IMR-90 (cell line): ENCODE measurements at regions not wholly inside any gene's neighbourhood (a gene's known extent, or its start where the extent isn't known, plus 50 kb on each side); places are given as distances from the start of the nearest gene placed in this dataset.

Experiments used
- ATAC-seq: fragments of 200-7000 bp; cut with Tn5 transposase; 2 replicates; pipeline ENCODE4 v1.9.1; 2020; ENCODE audit warnings: low read depth, mild to moderate bottlenecking, moderate library complexity
- BruUV-seq: library from RNA; stranded (reverse); fragments of 400-500 nt; replicated peaks from 2 replicates; lab custom pipeline; 2021; lab: Mats Ljungman, UMichigan
- CTCF ChIA-PET: fragments of 300-600 bp; formaldehyde crosslinking; extraction: SDS; loops from one replicate; lab custom pipeline; 2021; ENCODE audit warnings: antibody characterized with exemption; lab: Yijun Ruan, JAX
- POLR2A ChIA-PET: fragments of 300-600 bp; sonication (Branson Sonifier 250); formaldehyde crosslinking; loops from one replicate; lab custom pipeline; 2022; ENCODE audit warnings: antibody characterized with exemption; ENCODE audit not compliant: unreplicated experiment; lab: Charles Lee
- DNase-seq: peaks from one replicate; pipeline ENCODE4 v3.0.0; 2013
- H2AFZ ChIP-seq: replicated peaks from 2 replicates; pipeline ENCODE3; 2013; ENCODE audit warnings: low read length, mild to moderate bottlenecking; ENCODE audit not compliant: poor library complexity
- H2AK5ac ChIP-seq: 2 replicates; pipeline ENCODE4 v1.6.1; 2013; ENCODE audit warnings: low read depth, low read length, inconsistent platforms
- H2AK9ac ChIP-seq: replicated peaks from 2 replicates; pipeline ENCODE3; 2013; ENCODE audit warnings: mild to moderate bottlenecking, low read depth, low read length, moderate library complexity; ENCODE audit not compliant: poor library complexity
- H2BK120ac ChIP-seq: 2 replicates; pipeline ENCODE4 v1.6.1; 2013; ENCODE audit warnings: low read depth, low read length, inconsistent platforms
- H2BK15ac ChIP-seq: 3 replicates; pipeline ENCODE4 v1.6.1; 2013; ENCODE audit warnings: low read depth, low read length, inconsistent platforms
- H2BK20ac ChIP-seq: 2 replicates; pipeline ENCODE4 v1.6.1; 2013; ENCODE audit warnings: low read depth, mild to moderate bottlenecking, inconsistent platforms, low read length, moderate library complexity
- H2BK5ac ChIP-seq: 2 replicates; pipeline ENCODE4 v1.6.1; 2013; ENCODE audit warnings: mild to moderate bottlenecking, low read depth, low read length, inconsistent platforms; ENCODE audit not compliant: poor library complexity, severe bottlenecking
- H3K14ac ChIP-seq: replicated peaks from 2 replicates; pipeline ENCODE4 v1.6.1; 2013; ENCODE audit warnings: low read depth, low read length, inconsistent platforms
- H3K18ac ChIP-seq: 2 replicates; pipeline ENCODE4 v1.6.1; 2013; ENCODE audit warnings: low read depth, low read length, control low read depth
- H3K23ac ChIP-seq: 2 replicates; pipeline ENCODE4 v1.6.1; 2013; ENCODE audit warnings: low read depth, low read length, inconsistent platforms
- H3K27ac ChIP-seq: 2 replicates; pipeline ENCODE4 v1.5.1; 2013; ENCODE audit warnings: mild to moderate bottlenecking, control low read depth, low read length; ENCODE audit not compliant: insufficient read depth
- H3K27me3 ChIP-seq: 2 replicates; pipeline ENCODE4 v1.6.1; 2013; ENCODE audit warnings: low read length; ENCODE audit not compliant: control insufficient read depth, insufficient read depth
- H3K36me3 ChIP-seq: 2 replicates; pipeline ENCODE4 v1.6.1; 2013; ENCODE audit warnings: low read length, mixed read lengths; ENCODE audit not compliant: control insufficient read depth, insufficient read depth
- H3K4ac ChIP-seq: 2 replicates; pipeline ENCODE4 v1.6.1; 2013; ENCODE audit warnings: low read depth, low read length, inconsistent platforms
- H3K4me1 ChIP-seq: 2 replicates; pipeline ENCODE4 v1.6.1; 2013; ENCODE audit warnings: low read length, mixed read lengths; ENCODE audit not compliant: control insufficient read depth, insufficient read depth
- H3K4me2 ChIP-seq: 2 replicates; pipeline ENCODE4 v1.6.1; 2013; ENCODE audit warnings: low read depth, mild to moderate bottlenecking, control low read depth, low read length, moderate library complexity
- H3K4me3 ChIP-seq: 2 replicates; pipeline ENCODE4 v1.5.1; 2013; ENCODE audit warnings: low read depth, mild to moderate bottlenecking, control low read depth, low read length, moderate library complexity; ENCODE audit not compliant: insufficient read depth
- H3K56ac ChIP-seq: 2 replicates; pipeline ENCODE4 v1.6.1; 2013; ENCODE audit warnings: low read length, inconsistent platforms; ENCODE audit not compliant: insufficient read depth; ENCODE audit errors: extremely low read depth
- H3K79me1 ChIP-seq, 2 experiments: 2 replicates each; pipeline ENCODE4 v1.6.1; 2013; ENCODE audit warnings: low read length in 2 of 2, inconsistent platforms in 1 of 2, low read depth in 1 of 2
- H3K9ac ChIP-seq: 2 replicates; pipeline ENCODE4 v1.6.1; 2013; ENCODE audit warnings: low read depth, low read length, control low read depth
- H3K9me1 ChIP-seq: 2 replicates; pipeline ENCODE4 v1.6.1; 2013; ENCODE audit warnings: low read length, inconsistent platforms; ENCODE audit not compliant: insufficient read depth
- H3K9me3 ChIP-seq: 2 replicates; pipeline ENCODE4 v1.6.1; 2013; ENCODE audit warnings: low read length; ENCODE audit not compliant: control insufficient read depth, insufficient read depth
- H4K20me1 ChIP-seq: 2 replicates; pipeline ENCODE4 v1.6.1; 2013; ENCODE audit warnings: low read length, inconsistent platforms; ENCODE audit not compliant: insufficient read depth
- H4K5ac ChIP-seq: 2 replicates; pipeline ENCODE4 v1.6.1; 2013; ENCODE audit warnings: mild to moderate bottlenecking, low read depth, low read length, control low read depth
- H4K8ac ChIP-seq, 2 experiments: 2 replicates each; pipeline ENCODE4 v1.6.1; 2013; ENCODE audit warnings: low read depth in 2 of 2, low read length in 2 of 2, control low read depth in 1 of 2, inconsistent platforms in 1 of 2
- H4K91ac ChIP-seq: 2 replicates; pipeline ENCODE4 v1.6.1; 2013; ENCODE audit warnings: low read depth, low read length, inconsistent platforms; ENCODE audit not compliant: insufficient read depth
- BHLHE40 ChIP-seq: fragments of 150-350 bp; IDR thresholded peaks from 2 replicates; pipeline ENCODE4 v1.6.1; 2016; ENCODE audit warnings: mild to moderate bottlenecking, low read depth, low read length
- WGBS, 2 experiments: methylation state at CpG; one replicate each; pipeline versions ENCODE4 v1.1.5 to v1.1.7; 2013; ENCODE audit warnings: missing lambda C conversion rate in 2 of 2; ENCODE audit not compliant: insufficient read length in 1 of 2; ENCODE audit errors: extremely low coverage in 2 of 2; 5-methylcytosine and 5-hydroxymethylcytosine counted together
- dilution Hi-C: fragments of 300-500 bp; cut with HindIII; formaldehyde crosslinking; loops from one replicate; pipeline ENCODE4 v1.14.3; 2018; ENCODE audit warnings: low sequenced_read_pairs; ENCODE audit not compliant: unreplicated experiment
- in situ Hi-C: fragments of 300-500 bp; cut with MboI; formaldehyde crosslinking; loops from 3 replicates; pipeline ENCODE4 v1.14.3; 2019; ENCODE audit warnings: low sequenced_read_pairs, inconsistent platforms, mixed read lengths
- intact Hi-C: fragments of 100-400 bp; cut with micrococcal nuclease; formaldehyde crosslinking; loops from 2 replicates; pipeline ENCODE4 v1.10.0; 2022

DNA sequence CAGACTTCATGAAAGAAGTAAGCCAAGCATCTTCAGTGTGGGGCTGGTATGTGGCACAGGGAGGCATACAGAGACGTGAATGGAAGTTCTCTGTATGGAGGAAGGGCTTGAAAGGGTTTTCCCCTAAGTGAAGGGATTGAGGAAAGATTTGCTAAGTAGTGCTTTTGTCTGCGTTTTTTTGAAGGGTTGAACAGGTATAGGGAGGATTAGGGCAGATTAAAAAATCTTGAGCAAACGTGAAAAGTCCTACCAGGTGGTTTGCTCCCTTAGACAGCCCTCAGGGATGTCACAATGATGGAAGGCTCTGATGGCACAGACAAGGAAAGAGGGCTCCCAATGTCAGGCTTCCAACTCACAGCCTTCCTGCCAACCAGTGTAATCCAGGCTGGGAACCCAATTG, 181.7 kb upstream of the TAB2 start:
- ATAC-seq (no peak), DNase-seq (no peak)
- Histone ChIP-seq H3K4ac (no peak overlapping the region), H3K36me3 (no peaks in the 10 kb centered on the region), H4K20me1 (no peaks in the 10 kb centered on the region), H3K4me2 (no peak overlapping the region), H3K23ac (no peak overlapping the region), H2AK9ac (no peak overlapping the region), H3K14ac (no peak overlapping the region), H4K8ac (no peak overlapping the region), H3K79me1 (no peaks in the 10 kb centered on the region), H3K27ac (no peak overlapping the region), H2AFZ (no peak overlapping the region), H2AK5ac (no peak overlapping the region), H3K18ac (no peak overlapping the region), H3K27me3 (peaks cover 7% of the 10 kb centered on the region), H3K9ac (no peak overlapping the region), H2BK5ac (no peak overlapping the region), H3K4me1 (peaks cover 3% of the 10 kb centered on the region), H3K56ac (no peak overlapping the region), H2BK15ac (no peak overlapping the region), H4K91ac (no peak overlapping the region), H4K5ac (no peak overlapping the region), H3K9me1 (no peaks in the 10 kb centered on the region), H2BK120ac (no peak overlapping the region), H3K9me3 (no peaks in the 10 kb centered on the region), H3K4me3 (no peak overlapping the region), H2BK20ac (no peak overlapping the region)
- no TSS peak for BruUV-seq
- 71% methylated on average over 1 of the region's 3 CpGs; no CpG with 5 or more reads in 1 of the 2 experiments for WGBS, 2 experiments
- dilution Hi-C loops (no loop called here), in situ Hi-C loops (no loop called here), intact Hi-C loops (no loop called here)
- ChIA-PET POLR2A (no interaction called here), CTCF (no interaction called here)
- no peak for TF ChIP-seq BHLHE40
